Stimulated activated CD4-positive, alpha-beta T cell treated with anti-CD3 and anti-CD28 coated beads, Interleukin-15, amount 100 ng/mL, for 48 hours (primary cell): ENCODE measurements at regions not wholly inside any gene's neighbourhood (a gene's known extent, or its start where the extent isn't known, plus 50 kb on each side); places are given as distances from the start of the nearest gene placed in this dataset.

Source experiments
- DNase-seq, 2 donors: peaks; one replicate each; pipeline ENCODE4 v3.0.0-alpha.2; 2020; ENCODE audit warnings: low read depth in 2 of 2

DNA sequence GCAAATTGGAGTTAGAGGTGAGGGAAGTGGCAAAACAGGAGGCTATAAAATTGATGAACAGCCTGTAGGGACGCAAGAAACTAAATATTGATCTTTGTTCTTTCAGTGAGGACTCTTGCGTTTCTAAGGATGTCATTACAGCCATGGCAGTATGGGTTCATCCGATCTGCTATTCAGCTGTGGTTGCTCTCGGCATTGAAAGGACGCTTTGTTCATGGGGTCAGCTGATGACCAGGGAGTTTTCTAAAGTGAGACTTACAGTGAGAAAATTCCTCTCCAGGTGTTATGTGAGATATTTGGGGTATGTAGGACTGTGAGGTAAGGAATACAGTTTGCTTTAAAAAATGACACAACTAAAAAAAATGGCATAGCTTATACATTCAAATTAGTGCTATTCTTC, 52.7 kb upstream of the PELI1 start:
- DNase-seq, result no peak

DNA sequence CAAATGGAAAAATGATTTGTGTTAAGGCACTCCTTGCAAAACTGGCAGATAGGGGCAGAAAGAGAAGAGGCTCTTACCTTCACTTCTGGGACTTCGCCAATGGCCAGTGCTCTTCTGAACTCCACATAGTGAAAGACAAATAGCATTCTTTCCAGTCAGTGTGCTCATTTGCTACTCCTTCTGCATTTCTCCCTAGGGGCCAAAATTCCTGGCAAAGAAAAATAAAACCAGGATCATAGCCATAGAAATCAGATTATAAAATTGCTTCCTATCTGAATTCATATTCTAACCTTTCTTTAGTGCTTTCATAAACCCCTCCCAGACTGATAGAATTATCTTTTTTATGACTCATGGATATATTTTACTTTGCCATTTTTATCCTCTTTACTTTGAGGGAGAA, 56.9 kb upstream of the PELI1 start:
- DNase-seq, result no peak

GRCh38 chr2:64202206-64202845, 58.1 kb upstream of the PELI1 start:
- no peak for DNase-seq

GRCh38 chr2:64203131-64203857, 59.1 kb upstream of the PELI1 start:
- no peak for DNase-seq

GRCh38 chr2:64203858-64204632, 59.8 kb upstream of the PELI1 start:
- no peak for DNase-seq

- no peak for DNase-seq
Observed at GRCh38 chr2:64204703-64205102, 60.5 kb upstream of the PELI1 start.

DNA sequence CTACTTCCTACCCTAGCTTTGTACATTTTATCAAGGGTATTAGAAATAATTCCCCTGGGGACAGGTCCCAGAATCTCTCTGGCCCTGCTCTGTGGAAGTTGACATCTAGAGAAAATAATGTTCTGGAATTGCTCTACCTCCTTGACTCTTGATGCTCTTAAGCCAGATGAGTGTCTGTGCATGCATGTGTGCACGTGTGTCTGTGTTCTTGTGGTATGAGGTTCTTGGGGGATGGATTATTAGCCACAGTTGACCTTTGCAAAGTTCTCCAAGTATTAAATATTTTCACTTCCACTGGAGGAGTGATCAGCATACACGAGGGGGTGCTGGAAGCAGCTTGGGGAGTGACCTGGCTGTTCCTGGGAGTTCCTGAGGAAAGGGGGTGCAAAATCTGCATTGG, 61.2 kb upstream of the PELI1 start:
- DNase-seq, result no peak

DNA sequence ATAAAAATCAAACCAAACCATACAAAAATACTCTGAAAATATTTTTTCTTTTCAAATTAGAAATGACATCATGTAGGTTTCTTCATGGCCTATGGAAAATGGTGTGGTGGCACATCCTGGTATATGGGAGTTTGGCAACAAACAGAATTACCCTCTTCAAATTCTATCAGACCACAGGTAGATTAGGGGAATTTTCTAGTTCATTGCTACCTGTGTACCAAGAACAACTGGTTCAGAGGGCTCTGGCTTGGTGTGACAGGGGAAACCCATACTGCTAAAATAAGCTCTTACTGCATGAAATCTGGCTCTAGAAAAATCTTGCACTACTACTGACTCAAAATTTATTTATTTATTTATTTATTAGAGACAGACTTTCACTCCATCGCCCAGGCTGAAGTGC, 63.4 kb upstream of the PELI1 start:
- no peak for DNase-seq

DNA sequence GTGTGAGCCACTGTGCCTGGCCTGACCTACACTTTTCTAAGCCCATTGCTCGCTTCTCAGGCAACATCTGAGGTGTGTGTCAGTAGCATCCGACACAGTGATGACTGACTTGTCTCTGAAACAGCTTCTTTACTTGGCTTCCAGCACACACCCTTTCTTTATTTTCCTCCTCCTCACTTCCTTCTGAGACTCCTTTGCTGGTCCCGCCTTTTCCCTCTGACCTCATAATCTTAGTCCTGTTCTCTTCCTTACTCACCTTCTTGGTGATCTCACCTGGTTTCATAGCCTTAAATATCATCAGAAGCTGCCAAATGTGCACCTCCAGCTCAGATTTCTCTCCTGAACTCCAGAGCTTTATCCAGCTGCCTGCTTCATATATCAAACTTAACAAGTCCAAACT, 66.6 kb upstream of the PELI1 start:
- no peak for DNase-seq

- DNase-seq, result no peak
Observed at GRCh38 chr2:64211276-64211921, 67.2 kb upstream of the PELI1 start.

DNA sequence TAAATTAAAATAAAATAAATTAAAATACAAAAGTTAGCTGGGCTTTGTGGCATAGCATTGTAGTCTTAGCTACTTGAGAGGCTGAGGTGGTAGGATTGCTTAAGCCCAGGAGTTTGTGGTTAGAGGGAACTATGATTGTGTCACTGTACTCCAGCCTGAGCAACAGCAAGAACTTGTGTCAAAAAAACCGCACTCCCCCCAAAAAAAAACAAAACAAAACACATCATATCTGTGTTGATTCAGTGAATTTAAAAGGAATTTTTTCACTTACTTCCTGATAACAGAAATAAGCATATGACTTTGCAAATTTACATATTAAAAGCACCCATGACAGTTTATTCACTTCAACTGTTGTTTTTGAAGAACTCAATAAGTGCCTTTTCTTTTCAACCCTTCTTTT, 68.1 kb upstream of the PELI1 start:
- DNase-seq, result no peak

- peak; percentile 38 to 50 for DNase-seq
Observed at GRCh38 chr2:64212801-64213321, 68.6 kb upstream of the PELI1 start.

DNA sequence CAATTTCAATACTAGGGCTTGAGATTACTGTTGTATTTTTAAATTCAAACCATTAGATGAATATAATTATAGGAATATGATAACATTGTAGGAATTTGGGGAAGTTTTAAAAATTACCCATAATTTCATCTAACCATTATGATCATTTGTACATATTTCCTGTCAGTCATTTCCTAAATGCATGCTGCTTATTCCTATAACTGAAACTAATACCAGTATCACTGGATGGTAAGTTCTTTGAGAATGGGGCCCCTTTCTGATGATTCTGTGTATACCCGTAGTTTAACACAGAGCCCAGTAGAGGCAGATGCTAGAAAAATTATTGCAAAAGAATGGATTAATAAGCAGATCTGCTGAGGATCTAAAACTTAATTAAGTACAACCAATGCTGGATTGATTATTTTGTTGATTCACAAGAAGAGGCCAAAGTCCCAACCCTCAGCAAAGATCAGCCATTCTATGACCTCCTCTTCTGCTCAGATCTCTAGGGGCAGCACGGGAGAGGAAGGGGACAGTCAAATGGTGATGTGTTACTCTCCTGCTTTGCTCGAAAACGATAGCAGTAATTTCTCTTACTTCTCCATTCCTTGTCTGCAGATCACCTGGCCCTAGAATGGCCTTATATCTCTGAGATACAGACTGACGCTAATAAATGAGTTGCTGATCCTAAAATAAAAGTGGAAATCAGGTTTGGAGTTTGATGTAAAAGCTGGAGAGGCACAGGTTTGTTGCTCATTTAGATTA, 69.5 kb upstream of the PELI1 start:
- DNase-seq, result no peak

DNA sequence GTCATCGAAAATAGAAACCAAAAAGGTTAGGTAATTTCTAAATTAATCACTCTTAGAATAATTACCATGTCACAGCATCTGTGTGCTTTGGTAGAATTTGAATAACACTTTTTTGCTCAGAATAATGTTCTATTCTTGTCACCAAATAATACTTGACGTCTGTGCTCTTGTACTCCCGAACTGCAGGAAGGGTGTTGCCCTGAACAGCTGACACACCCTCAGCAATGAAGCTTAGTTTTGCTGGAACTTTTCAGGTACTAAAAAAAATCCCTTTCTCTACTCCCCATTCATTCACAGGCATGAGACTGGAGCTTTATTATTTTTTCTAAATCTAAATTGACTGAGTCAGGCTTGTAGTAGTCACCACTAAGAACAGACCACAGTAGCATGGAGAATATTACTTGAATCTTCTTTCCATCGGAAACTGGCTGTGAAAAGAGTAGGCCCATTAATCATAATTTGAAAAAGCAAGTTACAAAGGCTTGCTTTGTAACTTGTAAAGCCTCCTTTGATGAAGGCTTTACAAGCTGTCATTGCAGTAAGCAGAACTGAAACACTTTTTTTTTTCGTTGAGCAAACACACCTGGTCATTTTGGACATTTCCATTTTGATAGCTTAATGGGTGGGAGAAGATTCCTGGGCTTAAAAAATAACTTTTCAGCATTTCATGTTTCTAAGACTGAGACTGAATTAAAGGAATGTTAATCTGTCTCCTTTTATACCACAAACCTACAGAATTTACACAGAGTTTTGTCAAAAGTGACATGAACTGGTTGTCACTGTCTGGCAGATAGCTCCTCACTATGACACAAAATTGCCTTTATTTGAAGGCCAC, 70.3 kb upstream of the PELI1 start:
- DNase-seq, result no peak

DNA sequence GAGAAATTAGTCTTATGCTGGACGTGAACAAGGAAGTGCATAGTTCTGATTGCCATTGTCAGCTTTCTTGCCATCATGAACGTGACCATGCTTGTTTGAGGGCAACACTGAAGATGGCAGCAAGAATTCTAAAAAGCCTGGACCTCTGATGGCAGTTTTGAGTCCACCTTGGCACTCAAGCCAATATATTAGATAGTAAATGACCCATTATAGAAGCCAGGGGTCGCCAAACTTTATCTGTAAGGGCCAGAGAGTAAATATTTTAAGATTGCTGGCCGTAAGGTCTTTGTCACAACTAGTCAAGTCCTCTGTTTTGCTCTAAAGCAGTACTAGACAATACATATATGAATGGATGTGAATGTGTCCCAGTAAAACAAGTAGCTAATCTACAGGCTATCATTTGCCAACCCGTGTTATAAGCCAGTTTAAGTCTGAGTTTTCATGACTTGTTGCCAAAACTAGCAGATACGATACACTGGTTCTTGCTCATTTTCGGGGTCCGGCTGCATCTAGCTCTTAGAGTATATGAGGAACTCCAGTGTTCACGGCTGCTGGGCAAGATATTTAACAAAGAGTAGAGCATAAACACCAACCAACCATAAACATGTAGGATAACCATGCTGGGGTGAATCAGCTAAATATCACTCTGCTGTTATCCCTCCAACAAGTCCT, 73.1 kb upstream of the PELI1 start:
- no peak for DNase-seq

DNA sequence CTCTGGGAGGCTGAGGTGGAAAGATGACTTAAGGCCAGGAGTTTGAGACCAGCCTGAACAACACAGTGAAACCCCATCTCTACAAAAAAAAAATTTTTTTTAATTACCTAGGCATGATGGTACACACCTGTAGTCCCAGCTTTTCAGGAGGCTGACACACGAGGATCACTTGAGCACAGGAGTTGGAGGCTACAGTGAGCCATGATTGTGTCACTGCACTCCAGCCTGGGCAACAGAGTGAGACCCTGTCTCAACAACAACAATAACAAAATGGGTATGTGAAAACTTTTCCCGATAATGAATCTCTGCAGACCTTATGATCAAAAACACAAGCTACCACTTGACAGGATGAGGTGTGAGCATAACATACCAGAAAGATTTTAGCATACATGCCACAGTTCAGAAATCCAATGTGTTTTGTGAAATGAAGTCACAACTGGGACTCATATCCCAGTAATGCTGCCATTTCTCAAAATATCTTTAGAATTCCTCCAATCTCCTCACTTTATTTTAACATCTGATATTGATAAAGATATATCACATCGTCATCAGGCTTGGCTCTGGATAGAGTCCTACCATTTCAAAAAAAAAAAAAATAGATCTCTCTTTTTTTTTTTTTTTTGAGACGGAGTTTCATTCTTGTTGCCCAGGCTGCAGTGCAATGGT, 74.0 kb upstream of the PELI1 start:
- DNase-seq, result no peak

GRCh38 chr2:64219149-64219548, 74.9 kb upstream of the PELI1 start:
- DNase-seq, result no peak

DNA sequence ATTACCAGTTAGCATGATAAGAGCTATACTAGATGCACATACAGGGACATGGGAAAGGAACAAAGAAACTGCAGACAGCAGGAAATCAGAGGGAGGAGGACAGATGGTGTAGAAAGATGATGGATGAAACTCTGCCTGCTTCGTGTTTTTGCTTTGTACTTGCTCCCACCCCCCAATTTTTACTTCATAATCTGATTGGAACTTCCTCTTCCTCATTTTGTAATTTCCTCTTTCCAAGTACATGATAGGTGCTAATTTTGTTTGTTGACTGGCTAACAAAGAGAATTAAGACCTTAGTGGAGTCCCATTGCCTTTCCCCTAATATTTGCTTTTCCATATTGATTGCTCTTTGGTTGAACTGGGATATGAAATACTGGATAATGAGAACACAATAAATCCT, 76.0 kb upstream of the PELI1 start:
- DNase-seq, result no peak

DNA sequence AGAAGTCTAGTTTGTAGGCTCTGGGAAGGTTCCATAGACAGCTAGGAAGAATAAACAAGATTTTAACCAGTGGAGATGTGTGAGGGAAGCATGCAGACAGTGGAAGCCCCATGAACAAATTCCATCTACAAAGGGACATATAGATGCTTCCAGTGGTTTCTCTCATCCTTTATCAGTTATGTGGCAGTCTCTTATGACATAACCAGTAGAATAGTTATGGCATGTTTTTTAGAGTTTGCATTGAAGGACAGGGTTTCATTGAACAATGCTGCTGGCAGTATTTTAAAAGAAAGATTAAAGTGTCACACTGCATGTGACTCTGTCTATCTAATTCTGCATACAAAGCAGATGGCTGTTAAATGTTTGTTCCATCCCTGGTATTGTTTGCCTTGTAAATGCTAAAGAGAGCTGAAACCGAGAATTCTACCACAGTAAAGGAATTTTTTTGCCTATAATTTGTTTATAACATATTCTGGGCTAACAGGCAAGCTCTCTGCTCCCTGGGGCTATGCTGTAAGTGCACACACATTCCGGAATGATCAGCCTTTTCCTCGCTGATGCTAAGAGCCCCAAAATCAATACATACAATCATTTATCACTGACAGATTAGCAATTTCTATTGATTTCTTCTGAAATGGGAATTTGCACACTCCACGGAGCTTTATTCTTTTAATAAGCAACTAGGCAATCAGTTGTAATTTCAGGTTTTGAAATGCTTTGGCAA, 76.8 kb upstream of the PELI1 start:
- DNase-seq, result no peak
